Neuron (in vitro differentiated cells): ENCODE measurements at regions not wholly inside any gene's neighbourhood (a gene's known extent, or its start where the extent isn't known, plus 50 kb on each side); places are given as distances from the start of the nearest gene placed in this dataset.
"Not testable (repeated sequence)": the region's sequence is repeated elsewhere in the genome, so short reads cannot be mapped to it uniquely, and the experiment has no call there.

ENCODE experiments used
- H2AFZ ChIP-seq: one replicate; pipeline ENCODE4 v1.6.1; 2013; ENCODE audit warnings: low read depth, mild to moderate bottlenecking, inconsistent platforms, low read length, moderate library complexity
- H3K27me3 ChIP-seq: one replicate; pipeline ENCODE4 v1.6.1; 2013; ENCODE audit warnings: low read length; ENCODE audit not compliant: insufficient read depth
- H3K36me3 ChIP-seq: one replicate; pipeline ENCODE4 v1.6.1; 2013; ENCODE audit warnings: low read length; ENCODE audit not compliant: insufficient read depth
- H3K4me1 ChIP-seq: one replicate; pipeline ENCODE4 v1.6.1; 2013; ENCODE audit warnings: low read length; ENCODE audit not compliant: insufficient read depth
- H3K4me3 ChIP-seq: 2 replicates; pipeline ENCODE4 v1.5.1; 2013; ENCODE audit warnings: mild to moderate bottlenecking, low read length, moderate library complexity
- H3K9me3 ChIP-seq: one replicate; pipeline ENCODE4 v1.6.1; 2013; ENCODE audit warnings: low read length

DNA sequence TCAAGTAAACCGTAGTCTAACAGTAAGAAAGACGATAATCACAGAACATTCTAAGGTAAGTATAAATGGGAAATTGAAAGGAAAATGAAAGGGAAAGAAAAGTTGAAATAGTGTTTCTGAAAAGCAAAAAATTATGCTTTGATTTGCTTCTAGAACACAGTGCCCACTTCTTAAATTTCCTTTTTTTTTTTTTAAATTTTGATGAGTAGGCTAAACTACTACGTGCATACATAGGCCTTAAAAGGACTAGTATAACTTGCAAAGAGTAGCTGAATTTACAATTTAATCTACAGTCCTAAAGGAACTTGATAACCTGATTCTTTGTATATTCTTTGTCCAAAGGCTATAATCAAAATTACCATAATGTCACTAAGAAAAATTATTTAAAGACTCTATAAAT lies 325.3 kb downstream of the PAX3 start:
- H2AFZ ChIP-seq: no peak overlapping the region
- no peaks in the 10 kb centered on the region for H3K27me3 ChIP-seq
- no peak overlapping the region for H3K4me3 ChIP-seq
- H3K36me3 ChIP-seq: no peaks in the 10 kb centered on the region
- H3K9me3 ChIP-seq: no peaks in the 10 kb centered on the region
- peaks cover 9% of the 10 kb centered on the region for H3K4me1 ChIP-seq

DNA sequence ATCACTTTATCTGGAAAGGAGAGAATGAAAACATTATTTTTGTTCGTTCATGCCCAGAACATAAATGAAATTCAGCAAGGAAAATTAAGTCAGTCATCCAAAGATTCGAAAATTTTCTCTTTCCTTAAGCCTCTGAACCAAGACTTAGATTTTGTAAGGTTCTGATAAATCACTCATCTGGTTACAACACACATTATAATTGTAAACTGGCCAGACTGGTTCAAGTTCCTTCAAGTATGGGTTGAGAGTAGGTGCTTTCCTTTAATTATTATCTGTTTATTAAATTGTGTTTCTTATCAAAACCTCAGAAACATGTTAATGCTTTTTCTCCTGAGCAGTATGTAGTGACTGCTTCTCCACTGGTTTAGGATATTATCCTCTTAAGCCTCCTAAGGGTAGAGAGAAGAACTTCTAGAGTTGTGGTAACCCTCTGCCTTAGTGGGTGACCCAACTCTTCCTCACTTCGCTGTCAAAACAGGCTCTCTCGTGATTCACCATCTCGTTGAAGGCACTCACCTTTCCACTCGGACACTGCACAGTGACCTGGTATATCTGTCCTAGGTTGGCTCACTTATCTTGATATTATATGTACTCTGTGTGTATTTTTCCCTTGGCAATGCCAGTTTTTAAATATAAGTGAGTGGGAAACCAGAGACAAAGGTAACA lies 325.9 kb downstream of the PAX3 start:
- H3K27me3 ChIP-seq: no peaks in the 10 kb centered on the region
- H2AFZ ChIP-seq: no peak overlapping the region
- no peak overlapping the region for H3K4me3 ChIP-seq
- no peaks in the 10 kb centered on the region for H3K36me3 ChIP-seq
- no peaks in the 10 kb centered on the region for H3K9me3 ChIP-seq
- H3K4me1 ChIP-seq: peaks cover 14% of the 10 kb centered on the region

DNA sequence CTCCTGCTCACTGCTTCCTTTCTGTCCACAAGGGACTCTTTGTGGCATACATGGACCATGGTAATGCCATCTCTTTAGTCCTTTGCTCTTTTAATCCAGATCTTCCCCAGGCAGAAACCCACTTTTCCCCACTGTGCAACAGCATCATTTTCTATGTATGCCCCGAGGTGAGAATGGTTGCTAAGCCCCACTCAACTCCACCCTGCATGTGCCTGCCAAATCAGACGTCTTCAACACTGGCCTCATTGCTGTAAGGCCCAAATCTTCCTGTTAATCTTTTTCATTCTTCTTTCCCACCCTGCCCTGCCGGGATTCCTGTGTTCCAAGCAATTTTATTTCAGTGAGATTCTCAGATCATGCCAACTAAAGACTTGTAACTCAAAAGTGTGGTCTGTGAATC lies 328.4 kb downstream of the PAX3 start:
- no peak overlapping the region for H3K4me3 ChIP-seq
- H2AFZ ChIP-seq: no peak overlapping the region
- peaks cover 25% of the 10 kb centered on the region for H3K4me1 ChIP-seq
- no peaks in the 10 kb centered on the region for H3K27me3 ChIP-seq
- H3K9me3 ChIP-seq: no peaks in the 10 kb centered on the region
- no peaks in the 10 kb centered on the region for H3K36me3 ChIP-seq

DNA sequence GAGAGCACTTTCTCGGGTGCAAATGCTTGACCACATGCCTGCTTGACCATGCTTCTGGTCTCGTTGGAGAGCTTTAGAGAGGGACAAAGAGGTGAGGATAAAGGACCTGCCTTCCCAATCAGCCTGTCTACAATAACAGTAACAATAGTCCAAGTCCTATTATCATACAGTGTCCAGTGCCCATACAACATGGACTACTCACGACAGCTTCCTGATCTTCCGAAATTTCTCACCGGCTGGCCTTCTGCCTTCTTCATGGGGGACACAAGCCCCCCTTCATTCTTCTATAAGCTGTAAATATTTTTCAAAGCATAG lies 329.0 kb downstream of the PAX3 start:
- no peak overlapping the region for H3K4me3 ChIP-seq
- H3K36me3 ChIP-seq: no peaks in the 10 kb centered on the region
- H3K4me1 ChIP-seq: peaks cover 25% of the 10 kb centered on the region
- no peak overlapping the region for H2AFZ ChIP-seq
- no peaks in the 10 kb centered on the region for H3K9me3 ChIP-seq
- H3K27me3 ChIP-seq: no peaks in the 10 kb centered on the region

DNA sequence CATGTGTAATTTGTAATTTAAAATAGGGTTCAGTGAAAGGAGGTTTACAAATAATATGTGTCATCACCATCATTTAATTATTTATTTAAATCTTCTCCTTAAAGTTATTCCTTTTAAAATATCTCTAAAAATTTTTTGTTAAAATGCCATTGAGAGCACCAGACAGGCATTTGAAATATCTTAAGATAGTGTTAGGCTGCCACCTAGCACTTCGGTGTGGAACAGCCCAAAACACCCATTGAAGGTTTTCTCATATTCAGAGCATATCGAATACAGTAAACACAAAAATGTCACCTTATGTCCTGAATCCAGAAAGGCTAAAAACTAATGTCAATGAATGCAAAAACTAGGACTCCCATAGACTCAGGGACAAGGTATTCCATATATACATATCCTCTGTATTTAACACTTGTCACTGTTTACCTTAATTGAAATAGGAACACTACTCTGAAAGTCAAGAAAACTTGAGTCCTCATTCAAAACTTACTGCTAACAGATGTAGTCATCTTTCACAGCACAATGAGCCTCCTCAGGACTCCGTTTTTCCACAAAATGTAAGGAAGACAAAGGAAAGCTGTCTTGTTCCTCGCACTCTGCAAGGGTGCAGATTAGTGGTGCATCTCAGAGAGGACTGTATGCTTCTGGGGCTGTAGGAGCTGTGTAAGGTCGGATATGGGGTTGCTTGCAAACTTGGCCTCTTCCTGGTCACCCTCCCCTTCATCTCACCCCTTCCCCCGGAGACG lies 329.5 kb downstream of the PAX3 start:
- no peaks in the 10 kb centered on the region for H3K36me3 ChIP-seq
- no peak overlapping the region for H2AFZ ChIP-seq
- no peak overlapping the region for H3K4me3 ChIP-seq
- H3K4me1 ChIP-seq: peaks cover 25% of the 10 kb centered on the region
- H3K27me3 ChIP-seq: no peaks in the 10 kb centered on the region
- no peaks in the 10 kb centered on the region for H3K9me3 ChIP-seq

DNA sequence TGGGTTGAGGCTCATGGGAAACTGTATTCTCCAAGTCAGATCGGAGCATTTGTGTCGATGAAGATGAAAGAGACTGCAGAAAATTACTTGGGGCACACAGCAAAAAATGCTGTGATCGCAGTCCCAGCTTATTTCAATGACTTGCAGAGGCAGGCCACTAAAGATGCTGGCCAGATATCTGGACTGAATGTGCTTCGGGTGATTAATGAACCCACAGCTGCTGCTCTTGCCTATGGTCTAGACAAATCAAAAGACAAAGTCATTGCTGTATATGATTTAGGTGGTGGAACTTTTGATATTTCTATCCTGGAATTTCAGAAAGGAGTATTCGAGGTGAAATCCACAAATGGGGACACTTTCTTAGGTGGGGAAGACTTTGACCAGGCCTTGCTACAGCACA lies 336.6 kb downstream of the PAX3 start:
- Histone ChIP-seq H3K4me1 (peaks cover 10% of the 10 kb centered on the region), H3K36me3 (no peaks in the 10 kb centered on the region), H3K27me3 (no peaks in the 10 kb centered on the region), H3K9me3 (no peaks in the 10 kb centered on the region), H2AFZ (no peak overlapping the region), H3K4me3 (no peak overlapping the region)

DNA sequence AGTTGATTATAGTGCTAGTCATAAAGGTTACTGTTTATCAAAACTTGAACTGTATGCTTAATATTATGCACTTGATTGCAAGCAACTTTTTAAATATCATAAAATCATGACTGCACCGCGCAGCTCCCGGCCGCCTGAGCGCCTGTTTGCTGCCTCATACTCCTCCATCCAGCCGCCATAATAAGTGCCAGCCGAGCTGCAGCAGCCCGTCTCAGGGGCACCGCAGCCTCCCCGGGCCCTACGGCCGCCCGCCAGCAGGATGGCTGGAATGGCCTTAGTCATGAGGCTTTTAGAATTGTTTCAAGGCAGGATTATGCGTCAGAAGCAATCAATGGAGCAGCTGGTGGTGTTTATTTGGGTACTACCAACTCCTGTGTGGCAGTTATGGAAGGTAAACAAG lies 337.2 kb downstream of the PAX3 start:
- no peaks in the 10 kb centered on the region for H3K36me3 ChIP-seq
- no peaks in the 10 kb centered on the region for H3K27me3 ChIP-seq
- no peak overlapping the region for H3K4me3 ChIP-seq
- H3K4me1 ChIP-seq: peaks cover 9% of the 10 kb centered on the region
- H2AFZ ChIP-seq: no peak overlapping the region
- H3K9me3 ChIP-seq: no peaks in the 10 kb centered on the region

DNA sequence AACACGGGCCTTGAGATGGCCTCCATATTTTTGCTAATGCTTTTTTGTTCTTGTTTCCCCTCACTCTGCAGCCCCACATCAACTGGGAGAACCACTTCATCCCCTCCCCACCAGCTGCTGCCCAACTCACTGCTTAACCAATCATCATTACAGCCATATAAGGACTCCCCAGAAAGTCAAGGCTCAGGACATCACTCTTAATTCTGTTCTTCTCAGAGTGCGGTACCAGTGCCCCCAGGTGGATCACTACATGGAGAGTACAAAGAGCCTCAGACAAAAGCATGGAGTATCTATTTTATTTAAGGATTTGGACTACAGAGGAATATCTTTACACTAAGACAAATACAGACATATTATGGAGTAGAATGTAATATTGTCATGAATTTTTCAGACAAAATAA lies 340.6 kb downstream of the PAX3 start:
- no peak overlapping the region for H2AFZ ChIP-seq
- H3K36me3 ChIP-seq: no peaks in the 10 kb centered on the region
- no peaks in the 10 kb centered on the region for H3K4me1 ChIP-seq
- no peaks in the 10 kb centered on the region for H3K9me3 ChIP-seq
- H3K4me3 ChIP-seq: no peak overlapping the region
- no peaks in the 10 kb centered on the region for H3K27me3 ChIP-seq

DNA sequence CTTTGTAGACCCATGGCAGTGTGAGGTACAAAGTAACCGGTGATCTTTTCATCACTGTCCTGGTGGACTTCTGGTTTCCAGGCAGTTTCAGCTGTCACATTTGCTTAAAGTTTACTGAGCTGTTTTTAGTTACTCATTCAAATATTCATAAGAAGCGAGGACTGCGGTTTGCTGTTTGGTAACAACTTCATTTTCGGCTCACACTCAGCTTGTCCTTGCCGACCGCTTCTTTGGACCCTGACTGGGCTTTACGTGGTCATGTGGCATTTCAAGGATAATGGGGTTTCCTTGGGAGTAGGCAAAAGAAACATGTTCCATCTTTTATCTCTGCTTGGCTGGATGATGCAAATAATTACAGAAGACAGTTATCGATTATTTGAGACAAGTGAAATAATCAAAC lies 350.7 kb downstream of the PAX3 start:
- no peaks in the 10 kb centered on the region for H3K36me3 ChIP-seq
- no peaks in the 10 kb centered on the region for H3K9me3 ChIP-seq
- no peak overlapping the region for H2AFZ ChIP-seq
- H3K4me3 ChIP-seq: no peak overlapping the region
- peaks cover 2% of the 10 kb centered on the region for H3K4me1 ChIP-seq
- H3K27me3 ChIP-seq: no peaks in the 10 kb centered on the region

DNA sequence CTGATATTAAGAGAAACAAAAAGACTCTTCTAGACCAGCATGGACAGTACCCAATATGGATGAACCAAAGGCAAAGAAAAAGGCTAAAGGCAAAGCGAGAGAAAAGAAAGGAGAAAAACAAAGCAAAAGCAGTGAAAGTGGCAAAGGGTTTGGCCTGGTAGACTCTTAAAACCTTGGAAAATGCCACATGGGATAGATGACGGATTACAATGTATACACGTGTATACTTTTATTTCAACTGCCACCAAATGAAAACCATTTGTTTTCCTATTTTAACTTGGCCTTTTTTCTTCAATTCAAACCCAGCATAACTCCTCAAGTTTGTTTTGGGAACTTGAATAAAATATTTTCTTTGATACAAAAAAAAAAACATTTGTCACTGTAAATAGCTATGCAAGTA lies 354.3 kb downstream of the PAX3 start:
- H3K4me1 ChIP-seq, H3K36me3 ChIP-seq, H3K27me3 ChIP-seq, H2AFZ ChIP-seq, H3K4me3 ChIP-seq, H3K9me3 ChIP-seq: not testable (repeated sequence)

DNA sequence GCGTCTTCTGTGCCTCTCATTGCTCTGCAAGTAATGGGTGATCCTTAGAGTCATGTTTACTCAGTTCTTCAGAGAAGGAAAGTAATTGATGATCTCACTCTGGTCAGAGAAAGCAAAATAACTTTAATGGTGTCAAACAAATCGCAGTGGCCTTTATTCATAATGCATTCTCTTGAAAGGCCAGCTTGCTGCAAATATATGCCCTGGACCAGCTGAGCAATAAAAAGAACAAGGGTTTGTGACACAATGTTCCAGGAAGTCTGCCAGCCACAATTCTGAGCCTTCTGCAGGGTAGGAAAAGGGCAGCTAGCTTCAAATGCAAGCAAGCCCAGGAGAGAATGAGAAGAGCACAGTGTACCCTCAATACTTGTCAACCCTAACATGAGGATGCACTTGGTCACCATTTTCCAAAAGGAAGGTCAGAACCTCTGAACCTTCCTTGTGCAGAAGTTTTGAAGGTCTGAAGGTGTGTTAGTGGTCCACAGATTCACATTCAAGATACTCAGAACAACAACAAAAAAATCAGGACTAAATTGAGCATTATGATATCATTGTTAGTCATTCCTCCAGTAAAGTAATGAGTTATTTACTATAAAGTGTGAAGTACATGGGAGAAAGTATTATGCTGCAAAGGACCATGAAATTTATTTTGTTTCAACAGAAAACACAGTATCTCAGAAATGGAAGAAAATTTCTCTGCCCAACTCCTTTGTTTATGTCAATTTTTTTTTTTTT lies 355.6 kb downstream of the PAX3 start:
- H3K4me1 ChIP-seq: peaks cover 4% of the 10 kb centered on the region
- H3K36me3 ChIP-seq: no peaks in the 10 kb centered on the region
- H3K9me3 ChIP-seq: no peaks in the 10 kb centered on the region
- no peaks in the 10 kb centered on the region for H3K27me3 ChIP-seq
- no peak overlapping the region for H3K4me3 ChIP-seq
- H2AFZ ChIP-seq: no peak overlapping the region

DNA sequence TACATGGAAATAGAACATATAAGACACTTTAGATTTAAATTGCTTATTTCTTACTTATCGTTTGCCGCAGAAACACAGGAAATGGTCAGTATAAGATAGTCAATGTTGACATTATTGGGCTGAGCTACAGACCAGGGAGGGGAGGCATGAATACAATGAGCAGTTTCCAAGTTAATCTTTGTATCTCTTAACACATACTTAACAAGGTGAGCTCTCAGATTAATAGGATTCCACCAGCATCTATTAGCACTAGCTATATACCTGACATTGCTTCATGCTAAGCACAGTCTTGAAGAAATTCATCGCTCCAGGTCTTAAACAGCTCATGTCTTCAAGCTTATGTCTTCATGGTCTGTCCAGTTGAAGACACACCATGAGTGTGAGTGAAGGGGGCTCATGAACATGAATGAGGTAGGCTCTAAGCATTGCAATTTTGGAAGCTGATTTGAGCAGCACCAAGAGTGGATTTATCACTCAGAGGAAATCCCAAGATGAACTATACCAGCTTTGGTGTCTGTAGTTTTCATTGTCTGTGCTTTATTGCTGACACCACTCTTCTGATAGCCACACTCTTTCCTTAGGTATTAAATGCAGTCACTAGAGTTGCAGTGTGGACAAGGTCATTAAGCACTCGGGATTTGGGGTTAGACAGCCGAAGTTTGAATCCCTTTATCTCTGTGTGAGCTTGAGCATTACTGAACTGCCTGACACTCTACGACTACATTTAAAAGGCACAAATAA lies 359.3 kb upstream of the EPHA4 start:
- Histone ChIP-seq H3K4me3 (no peak overlapping the region), H3K9me3 (no peaks in the 10 kb centered on the region), H3K36me3 (no peaks in the 10 kb centered on the region), H3K4me1 (no peaks in the 10 kb centered on the region), H2AFZ (no peak overlapping the region), H3K27me3 (no peaks in the 10 kb centered on the region)

DNA sequence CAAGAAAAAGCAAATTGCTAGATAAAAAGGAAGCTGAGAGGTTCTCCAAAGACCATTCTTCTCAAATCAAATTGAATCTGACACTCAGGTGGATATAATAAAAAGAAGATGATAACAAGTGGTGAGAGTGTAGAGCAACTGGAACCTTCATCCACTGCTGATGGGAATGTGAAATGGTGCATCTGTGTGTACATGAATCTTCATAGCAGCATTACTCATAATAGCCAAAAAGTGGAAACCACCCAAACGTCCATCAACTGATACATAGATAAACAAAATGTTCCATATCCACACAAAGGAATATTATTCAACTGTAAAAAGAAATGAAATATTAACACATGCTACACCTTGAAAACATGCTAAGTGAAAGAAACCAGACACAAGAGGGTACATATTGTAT lies 357.2 kb upstream of the EPHA4 start:
- Histone ChIP-seq H3K4me1 (no peaks in the 10 kb centered on the region), H3K4me3 (no peak overlapping the region), H3K9me3 (no peaks in the 10 kb centered on the region), H2AFZ (no peak overlapping the region), H3K36me3 (no peaks in the 10 kb centered on the region), H3K27me3 (no peaks in the 10 kb centered on the region)
